8988T (cell line): ENCODE measurements at regions not wholly inside any gene's neighbourhood (a gene's known extent, or its start where the extent isn't known, plus 50 kb on each side); places are given as distances from the start of the nearest gene placed in this dataset.
"Not testable (repeated sequence)": the region's sequence is repeated elsewhere in the genome, so short reads cannot be mapped to it uniquely, and the experiment has no call there.

Experiments
- DNase-seq: peaks from one replicate; pipeline ENCODE4 v3.0.0; 2011

DNA sequence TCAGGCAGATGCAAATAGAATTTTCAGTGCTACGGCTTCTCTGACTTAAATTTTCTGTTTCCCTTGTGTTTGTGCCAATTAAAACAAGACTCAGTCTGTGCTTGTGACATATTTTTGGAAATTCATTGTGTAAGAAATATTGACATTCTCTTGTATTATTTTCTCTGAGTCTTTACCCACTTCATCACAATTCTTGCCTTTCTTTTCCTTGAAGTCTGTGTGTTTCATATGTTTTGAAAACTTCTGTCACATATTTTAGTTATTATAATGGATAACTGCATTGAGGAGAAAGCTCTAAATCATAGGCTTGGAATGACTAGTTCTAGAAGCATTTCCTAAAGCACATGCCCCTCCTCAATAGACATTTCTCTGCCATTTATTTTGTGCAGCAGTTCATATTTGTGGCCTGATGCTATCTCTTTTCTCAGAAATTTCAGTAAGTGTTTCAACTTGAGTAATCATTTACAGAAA is 206.6 kb downstream of the PALM2AKAP2 start:
- no peak for DNase-seq

GRCh38 chr9:109989296-109989695 is 209.3 kb downstream of the PALM2AKAP2 start:
- no peak for DNase-seq

DNA sequence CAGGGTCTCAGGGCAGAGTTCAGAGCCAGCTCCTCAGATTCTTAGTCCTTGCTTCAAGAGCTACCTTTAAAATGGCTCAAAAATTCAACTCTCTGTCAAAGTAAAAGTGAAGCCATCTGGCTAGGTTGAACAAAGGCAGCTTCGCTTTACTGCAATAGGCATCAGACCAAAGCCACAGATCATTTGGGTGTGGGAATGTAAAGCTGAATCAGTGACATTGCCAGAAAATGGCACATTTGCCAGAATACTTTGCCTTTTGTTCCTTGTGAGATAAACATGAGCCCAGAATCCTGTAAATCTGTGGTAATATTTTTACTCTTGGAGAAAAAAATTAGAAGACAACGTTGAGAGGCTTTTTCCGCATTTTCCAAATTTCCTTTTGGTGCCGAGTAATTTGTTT is 210.5 kb downstream of the PALM2AKAP2 start:
- no peak for DNase-seq

DNA sequence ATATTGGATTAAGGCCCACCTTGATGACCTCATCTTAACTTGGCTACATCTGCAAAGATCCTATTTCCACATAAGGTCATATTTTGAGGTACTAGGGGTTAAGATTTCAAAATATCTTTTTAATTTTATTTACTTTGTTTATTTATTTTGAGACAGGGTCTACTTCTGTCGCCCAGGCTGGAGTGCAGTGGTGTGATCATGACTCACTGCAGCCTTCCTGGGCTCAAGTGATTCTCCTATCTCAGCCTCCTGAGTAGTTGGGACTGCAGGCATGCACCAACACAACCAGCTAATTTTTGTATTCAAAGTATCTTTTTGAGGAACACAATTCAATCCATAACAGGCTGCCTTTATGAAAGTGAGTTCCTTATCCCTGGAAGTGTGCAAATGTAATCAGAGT is 212.3 kb downstream of the PALM2AKAP2 start:
- DNase-seq: no peak

- no peak for DNase-seq
Measured at GRCh38 chr9:109993250-109993978, 213.4 kb downstream of the PALM2AKAP2 start.

DNA sequence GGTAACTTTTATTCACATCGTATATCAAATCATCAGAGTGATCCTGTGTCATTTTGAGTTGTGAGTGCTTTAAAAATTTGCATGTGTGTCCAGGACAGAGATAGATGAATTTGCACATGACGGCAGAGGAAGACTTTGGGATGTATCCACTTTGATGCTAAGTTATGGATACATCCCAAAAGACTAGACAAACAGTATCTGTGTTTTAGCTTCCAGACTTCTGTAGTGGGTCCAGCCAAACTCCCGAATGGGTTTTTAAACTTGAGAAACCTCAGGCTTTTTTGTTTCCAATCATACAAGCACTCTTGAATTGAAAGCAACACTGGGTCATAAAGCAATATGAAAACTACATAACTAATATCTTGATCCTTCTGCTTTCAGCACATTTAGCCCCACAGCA is 213.8 kb downstream of the C9orf152 start:
- no peak for DNase-seq

- DNase-seq: no peak
Measured at GRCh38 chr9:109996936-109997580, 210.9 kb downstream of the C9orf152 start.

DNA sequence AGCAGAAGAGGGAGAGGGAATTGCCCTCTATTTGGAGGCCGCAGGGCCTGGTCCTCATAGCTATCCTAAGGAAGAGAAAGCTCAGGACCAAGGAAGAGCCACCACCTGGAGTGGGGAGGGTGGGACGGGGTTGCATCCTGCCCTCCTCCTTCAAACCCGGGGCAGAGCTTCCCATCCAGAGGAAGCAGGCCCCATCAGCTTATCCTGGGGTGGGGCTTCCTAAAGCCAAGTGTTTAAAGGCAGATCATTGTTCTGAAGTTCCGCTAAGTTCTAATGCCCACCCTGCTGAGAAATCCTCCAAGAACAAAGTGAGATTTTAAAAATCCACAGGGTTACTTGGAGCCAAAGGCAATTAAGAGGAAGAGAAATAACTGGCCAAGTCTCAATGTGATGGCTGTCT is 210.3 kb downstream of the C9orf152 start:
- DNase-seq: no peak

DNA sequence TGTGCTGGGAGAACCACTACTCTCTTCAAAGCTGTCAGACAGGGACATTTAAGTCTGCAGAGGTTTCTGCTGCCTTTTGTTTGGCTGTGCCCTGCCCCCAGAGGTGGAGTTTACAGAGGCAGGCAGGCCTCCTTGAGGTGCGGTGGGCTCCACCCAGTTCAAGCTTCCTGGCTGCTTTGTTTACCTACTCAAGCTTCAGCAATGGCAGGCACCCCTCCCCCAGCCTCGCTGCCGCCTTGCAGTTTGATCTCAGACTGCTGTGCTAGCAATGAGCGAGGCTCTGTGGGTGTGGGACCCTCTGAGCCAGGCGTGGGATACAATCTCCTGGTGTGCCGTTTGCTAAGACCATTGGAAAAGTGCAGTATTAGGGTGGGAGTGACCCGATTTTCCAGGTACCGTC is 202.4 kb downstream of the C9orf152 start:
- not testable (repeated sequence) for DNase-seq

DNA sequence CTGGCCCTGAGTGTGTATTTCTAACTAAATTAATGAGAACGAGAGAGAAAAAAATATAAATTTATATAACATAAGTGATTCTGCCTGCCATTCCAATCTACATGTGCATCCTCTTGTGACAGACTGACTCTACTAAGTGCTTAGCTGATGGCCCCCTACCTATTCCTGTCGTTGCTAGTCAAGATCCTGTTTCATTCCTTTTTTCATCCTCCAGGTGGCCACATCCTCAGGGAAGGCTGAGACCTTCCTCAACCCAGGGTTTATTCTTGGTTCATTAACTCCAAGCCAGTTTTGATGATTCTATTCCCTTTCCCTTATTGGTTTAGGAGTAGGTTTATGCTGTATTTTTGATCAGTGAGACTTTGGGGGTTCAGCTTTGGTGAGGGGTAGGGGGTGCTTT is 201.3 kb downstream of the C9orf152 start:
- no peak for DNase-seq

GRCh38 chr9:110007477-110008270 is 200.3 kb downstream of the C9orf152 start:
- DNase-seq: no peak

GRCh38 chr9:110008663-110009062 is 199.3 kb downstream of the C9orf152 start:
- DNase-seq: no peak

DNA sequence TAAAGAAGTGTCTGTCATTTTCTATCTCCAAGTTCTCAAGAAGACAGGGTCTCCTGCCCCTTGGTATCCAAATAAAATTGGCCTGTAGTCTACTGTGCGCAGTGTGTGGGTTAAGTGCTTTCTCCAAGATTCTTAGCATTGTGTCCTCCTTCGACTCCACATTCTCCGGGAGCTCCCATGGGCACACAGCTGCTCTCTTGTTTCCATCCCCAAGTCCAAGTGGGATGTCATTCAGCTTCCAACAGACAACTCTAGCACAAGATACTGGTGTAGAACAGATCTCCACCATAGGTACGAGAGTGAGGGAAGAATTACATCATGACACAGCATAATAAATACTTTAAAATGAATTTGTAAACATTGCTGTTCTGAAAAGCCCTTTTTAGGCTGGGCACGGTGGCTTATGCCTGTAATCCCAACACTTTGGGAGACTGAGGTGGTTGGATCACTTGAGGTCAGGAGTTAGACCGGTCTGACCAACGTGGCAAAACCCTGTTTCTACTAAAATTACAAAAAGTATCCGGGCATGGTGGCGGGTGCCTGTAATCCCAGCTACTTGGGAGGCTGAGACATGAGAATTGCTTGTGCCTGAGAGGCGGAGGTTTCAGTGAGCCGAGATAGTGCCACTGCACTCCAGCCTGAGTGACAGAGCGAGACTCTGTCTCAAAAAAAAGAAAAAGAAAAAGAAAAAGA is 196.2 kb downstream of the C9orf152 start:
- DNase-seq: no peak

- DNase-seq: no peak
Measured at GRCh38 chr9:110013064-110013463, 194.9 kb downstream of the C9orf152 start.

- no peak for DNase-seq
Measured at GRCh38 chr9:110015759-110016158, 192.2 kb downstream of the C9orf152 start.

- no peak for DNase-seq
Measured at GRCh38 chr9:110016340-110016739, 191.6 kb downstream of the C9orf152 start.

GRCh38 chr9:110020216-110020615 is 187.7 kb downstream of the C9orf152 start:
- DNase-seq: not testable (repeated sequence)

DNA sequence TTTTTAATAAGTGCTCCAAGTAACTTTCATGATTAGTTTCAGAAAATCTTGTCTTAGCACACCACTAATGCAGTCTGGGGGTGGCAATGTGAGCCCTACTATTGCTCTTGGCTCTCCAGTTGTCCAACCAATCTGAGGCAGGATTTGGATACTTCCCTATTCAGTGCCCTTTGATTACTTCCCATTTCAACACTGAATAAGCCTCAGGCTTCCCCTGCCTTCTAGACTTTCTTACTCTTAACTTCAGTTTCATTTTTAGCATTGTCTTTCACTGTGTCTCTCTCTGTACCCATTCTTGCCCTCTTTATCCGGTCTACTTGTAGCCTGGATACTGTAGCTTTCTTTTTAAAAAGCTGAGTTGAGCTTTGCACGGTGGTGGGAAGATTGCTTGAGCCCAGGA is 186.1 kb downstream of the C9orf152 start:
- DNase-seq: no peak

GRCh38 chr9:110023221-110023620 is 184.7 kb downstream of the C9orf152 start:
- DNase-seq: not testable (repeated sequence)

DNA sequence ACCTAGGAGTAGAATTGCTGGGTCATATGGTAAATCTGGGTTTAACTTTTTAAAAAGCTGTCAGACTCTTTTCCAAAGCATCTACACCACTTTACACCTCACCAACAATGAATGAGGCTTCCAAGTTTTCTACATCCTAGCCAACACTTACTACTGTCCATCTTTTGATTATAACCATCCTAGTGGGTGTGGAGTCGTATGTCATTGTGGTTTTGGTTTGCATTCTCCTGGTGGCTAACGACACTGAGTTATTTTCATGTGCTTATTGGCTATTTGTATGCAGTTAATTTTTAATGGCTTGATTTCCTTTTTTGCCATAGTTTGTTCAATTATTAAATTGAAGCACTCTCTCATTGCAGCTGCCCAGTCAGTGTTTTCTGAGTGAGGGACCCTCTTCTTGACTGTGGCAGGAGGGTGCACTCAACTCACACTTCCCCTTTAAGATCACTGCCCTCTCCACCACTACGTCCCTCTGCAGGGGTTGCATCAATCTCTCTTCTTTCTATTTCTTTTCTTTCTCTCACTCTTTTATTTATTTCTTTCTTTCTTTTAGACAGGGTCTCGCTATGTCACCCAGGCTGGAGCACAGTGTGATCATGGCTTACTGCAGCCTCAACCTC is 182.3 kb downstream of the C9orf152 start:
- DNase-seq: no peak

DNA sequence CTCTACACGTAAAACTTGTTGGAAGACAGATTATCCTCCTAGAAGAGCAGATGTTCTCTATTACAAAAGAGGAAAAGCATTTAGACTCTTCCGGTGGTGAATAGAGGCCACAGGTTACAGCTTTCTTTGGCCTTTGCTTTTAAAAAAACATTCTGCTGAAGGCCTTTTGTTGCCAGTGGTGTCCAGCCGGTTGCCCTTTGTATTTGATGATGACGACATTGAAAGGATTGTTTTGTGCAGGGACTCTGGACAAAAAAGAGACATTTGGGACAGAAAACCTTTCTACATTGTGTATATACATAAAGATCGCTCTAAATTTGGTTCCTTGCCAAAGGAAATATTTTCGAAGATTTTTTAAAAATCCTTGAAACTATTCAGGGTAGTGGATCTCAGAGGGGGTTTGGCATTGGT is 180.3 kb downstream of the C9orf152 start:
- no peak for DNase-seq

GRCh38 chr9:110028271-110028670 is 179.7 kb downstream of the C9orf152 start:
- no peak for DNase-seq

DNA sequence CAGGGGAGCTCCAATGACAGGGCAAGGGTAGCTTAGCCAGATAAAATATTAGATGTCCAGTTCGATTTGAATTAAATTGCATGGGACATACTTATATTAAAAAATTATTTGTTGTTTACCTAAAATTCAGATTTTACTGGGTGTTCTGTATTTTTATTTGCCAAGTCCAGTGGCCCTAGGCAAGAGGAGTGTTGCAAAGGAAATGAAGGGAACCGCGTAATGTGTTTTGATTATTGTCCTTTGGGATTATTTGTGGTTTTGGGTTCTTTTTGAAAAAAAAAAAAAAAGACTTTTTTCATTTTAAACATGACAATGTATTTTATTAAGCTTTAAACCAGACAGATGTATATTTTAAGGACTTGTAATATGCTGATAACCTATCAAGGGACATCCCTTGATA is 179.3 kb downstream of the C9orf152 start:
- DNase-seq: no peak
